Choroid plexus epithelial cell (primary cell): ENCODE measurements at regions not wholly inside any gene's neighbourhood (a gene's known extent, or its start where the extent isn't known, plus 50 kb on each side); places are given as distances from the start of the nearest gene placed in this dataset.

ENCODE experiments used
- DNase-seq: peaks from one replicate; pipeline ENCODE4 v3.0.0-alpha.2; 2010; ENCODE audit warnings: low read depth
- H3K4me3 ChIP-seq: 2 replicates; pipeline ENCODE4 v1.5.1; 2011; ENCODE audit warnings: low read depth, mild to moderate bottlenecking, control low read depth, low read length, moderate library complexity
- TF ChIP-seq, protein P1 (sequence below): conservative IDR thresholded peaks from 2 replicates; pipeline ENCODE4 v1.5.1; 2011; ENCODE audit warnings: low read depth, mild to moderate bottlenecking, control low read depth, inconsistent platforms, low read length, moderate library complexity

DNA sequence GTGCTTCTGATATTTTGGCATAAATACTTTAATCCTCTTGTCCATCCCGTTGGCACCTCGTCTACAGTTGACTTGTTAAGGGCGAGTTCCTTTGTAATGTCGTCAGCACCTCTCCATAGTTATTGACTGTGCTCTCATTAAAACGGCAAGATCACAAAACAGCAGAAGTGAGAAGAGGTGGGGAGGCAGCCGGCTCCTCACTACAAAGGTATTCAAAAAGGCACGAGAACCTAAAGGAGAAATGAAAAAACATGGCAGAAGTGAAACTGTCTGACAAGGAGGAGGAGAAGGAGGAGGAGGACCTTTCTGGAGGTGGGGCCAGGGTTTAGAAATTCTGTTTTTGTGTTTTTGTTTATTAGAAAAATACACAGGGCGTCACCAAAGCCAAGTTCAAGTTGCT, 235.6 kb downstream of the BCL11A start:
- TF ChIP-seq, protein P1, sequence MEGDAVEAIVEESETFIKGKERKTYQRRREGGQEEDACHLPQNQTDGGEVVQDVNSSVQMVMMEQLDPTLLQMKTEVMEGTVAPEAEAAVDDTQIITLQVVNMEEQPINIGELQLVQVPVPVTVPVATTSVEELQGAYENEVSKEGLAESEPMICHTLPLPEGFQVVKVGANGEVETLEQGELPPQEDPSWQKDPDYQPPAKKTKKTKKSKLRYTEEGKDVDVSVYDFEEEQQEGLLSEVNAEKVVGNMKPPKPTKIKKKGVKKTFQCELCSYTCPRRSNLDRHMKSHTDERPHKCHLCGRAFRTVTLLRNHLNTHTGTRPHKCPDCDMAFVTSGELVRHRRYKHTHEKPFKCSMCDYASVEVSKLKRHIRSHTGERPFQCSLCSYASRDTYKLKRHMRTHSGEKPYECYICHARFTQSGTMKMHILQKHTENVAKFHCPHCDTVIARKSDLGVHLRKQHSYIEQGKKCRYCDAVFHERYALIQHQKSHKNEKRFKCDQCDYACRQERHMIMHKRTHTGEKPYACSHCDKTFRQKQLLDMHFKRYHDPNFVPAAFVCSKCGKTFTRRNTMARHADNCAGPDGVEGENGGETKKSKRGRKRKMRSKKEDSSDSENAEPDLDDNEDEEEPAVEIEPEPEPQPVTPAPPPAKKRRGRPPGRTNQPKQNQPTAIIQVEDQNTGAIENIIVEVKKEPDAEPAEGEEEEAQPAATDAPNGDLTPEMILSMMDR = no peak
- DNase-seq = no peak
- H3K4me3 ChIP-seq = no peak overlapping the region

DNA sequence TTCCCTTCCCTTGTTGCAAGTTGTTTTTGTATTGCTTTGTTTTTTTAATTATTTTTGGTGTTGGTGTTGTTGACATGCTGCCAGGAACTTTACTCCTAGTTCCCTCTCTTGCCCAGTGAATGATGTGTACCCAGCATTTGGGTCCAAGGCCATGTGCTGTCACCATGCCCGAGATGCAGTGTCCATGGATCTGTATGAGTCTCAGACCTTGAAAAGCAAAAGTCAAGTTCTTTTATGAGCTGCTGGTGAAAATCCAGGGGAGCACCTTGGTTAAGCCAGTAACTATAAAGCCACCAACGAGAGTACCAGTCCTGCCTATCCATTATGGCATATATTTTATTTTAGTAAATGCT, 236.4 kb downstream of the BCL11A start:
- DNase-seq = no peak
- H3K4me3 ChIP-seq = no peak overlapping the region
- TF ChIP-seq, protein P1 = no peak

DNA sequence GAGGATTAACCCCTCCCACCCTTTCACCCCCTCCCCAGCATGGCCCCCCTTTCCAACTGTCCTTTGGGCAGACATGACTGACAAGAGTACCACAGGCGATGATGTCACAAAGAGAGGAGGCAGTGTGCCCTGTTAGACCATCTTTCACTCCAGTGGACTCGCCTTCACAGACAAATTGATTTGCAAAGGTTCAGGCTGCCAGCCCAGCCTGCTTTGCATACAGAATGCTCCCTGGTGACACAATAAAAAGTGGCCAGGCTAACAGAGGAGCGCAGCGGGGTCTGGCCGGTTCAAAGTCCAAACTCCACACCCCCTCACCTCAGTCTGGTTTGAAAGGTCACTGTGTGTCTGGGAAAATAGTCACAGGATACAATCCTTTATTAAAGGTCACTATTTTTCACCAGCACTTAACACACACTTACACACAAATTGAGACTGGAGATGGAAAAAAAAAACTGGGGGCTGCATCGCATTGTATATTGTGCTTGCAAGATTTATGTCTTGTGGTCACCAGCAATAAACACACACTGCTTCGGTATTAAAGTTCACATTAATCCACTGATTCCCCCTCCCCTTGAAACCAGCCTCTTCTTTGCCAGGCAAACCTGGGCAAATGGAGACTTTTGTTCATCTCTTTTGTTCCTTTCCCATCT, 236.9 kb downstream of the BCL11A start:
- no peak for DNase-seq
- H3K4me3 ChIP-seq = no peak overlapping the region
- TF ChIP-seq, protein P1 = no peak

DNA sequence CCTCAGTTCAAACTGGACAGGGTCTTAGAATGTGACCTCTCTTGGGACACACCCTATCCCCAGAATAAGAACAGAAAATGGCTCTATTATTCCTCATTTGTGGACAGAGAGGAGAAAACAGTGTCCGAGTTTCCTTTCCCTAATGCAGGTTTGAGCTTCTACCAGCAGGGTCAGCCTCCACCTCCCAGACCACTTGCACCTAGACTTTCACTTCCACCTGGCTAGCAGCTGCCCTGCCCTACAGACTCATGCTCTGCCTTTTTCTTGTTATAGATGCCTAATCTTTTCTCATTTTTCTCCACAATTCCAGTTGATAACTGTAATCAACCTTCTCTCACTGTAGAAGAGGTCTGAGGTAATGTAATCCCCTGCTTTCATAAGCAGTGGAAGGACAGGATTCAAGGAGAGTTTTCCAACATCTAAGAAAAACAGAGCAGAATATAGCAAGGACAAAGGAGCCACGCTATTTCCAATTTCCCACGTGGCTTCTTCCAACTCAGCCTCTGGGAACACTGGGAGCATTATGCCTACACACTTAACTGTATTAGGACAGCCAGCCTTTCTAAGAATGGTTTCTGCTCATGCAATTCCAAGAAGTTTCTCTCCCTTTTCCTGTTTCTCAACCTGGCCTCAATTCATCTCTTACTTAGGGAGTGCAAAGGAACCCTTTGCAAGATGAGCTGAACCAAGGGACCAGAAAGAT, 239.8 kb downstream of the BCL11A start:
- H3K4me3 ChIP-seq = no peak overlapping the region
- TF ChIP-seq, protein P1 = no peak
- no peak for DNase-seq

DNA sequence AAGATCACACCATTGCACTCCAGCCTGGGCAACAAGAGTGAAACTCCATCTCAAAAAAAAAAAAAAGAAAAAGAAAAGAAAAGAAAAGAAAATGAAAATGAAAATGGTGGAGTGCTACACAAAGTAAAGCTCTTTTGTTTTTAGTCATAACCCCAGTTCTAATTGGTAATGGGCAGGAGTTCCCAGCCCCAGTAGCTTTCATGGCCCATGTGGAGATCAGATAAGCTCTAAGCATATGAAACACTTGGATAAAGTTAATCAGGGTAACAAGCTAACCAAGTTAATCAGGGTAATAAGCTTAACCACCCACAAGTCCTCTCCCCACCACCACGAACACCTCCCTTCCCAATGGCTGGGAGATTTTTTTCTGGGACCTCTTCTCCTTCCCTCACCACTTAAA, 240.8 kb downstream of the BCL11A start:
- H3K4me3 ChIP-seq = no peak overlapping the region
- DNase-seq = no peak
- TF ChIP-seq, protein P1 = no peak

DNA sequence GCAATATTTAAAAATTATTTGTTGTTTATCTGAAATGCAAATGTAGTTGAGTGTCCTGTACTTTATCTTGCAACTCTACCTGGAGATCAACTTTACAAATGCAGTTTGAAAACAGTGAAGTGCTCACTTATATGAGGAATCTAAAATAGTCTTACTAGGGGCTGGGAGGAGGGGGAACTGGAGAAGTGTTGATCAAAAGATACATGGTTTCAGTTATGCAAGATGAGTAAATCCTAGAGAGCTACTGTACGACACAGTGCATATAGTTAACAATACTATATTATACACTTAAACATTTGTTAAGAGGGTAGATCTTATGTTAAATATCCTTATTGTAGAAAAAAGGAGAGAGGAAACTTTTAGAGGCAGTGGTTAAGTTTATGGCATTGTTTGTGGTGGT, 241.9 kb downstream of the BCL11A start:
- H3K4me3 ChIP-seq = no peak overlapping the region
- TF ChIP-seq, protein P1 = no peak
- DNase-seq = no peak

DNA sequence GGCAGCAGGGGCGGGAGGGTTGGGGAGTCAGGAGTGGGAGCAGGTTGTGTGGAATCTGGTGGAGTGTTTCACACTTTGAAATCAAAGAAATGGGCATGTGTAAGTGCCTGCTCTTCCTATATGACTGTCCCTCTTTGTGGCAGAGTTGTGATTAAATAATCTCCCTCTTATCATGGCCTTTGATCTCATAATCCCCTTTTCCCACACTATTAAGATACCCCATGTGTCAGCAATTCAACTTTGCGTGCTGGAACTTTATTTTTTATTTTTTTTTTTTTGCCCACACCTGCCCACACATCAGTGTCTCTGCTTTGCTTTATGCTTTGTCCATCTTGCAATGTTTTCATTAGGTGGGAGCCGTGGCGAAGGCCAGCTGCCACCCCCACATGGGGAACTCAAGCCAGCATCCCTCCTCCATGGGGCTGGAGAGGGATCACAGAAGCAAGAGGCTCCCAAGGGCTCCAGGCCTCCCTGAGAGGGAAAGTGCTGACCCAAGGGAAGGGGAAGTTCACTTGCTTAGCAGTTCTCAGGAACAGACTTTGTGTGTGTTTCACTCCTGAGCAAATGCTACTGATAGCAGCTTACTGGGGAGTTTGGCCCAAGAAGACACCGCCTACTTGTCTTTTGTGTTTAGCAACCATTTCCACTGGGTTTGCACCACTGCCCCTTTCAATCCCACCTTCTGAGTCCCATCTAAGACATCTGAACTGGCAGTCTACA, 243.4 kb downstream of the BCL11A start:
- H3K4me3 ChIP-seq = no peak overlapping the region
- DNase-seq = no peak
- TF ChIP-seq, protein P1 = no peak
